SK-N-SH (cell line): ENCODE measurements at regions not wholly inside any gene's neighbourhood (a gene's known extent, or its start where the extent isn't known, plus 50 kb on each side); places are given as distances from the start of the nearest gene placed in this dataset.

Experiments
- CTCF ChIA-PET: fragments of 300-600, 350-600 bp; formaldehyde crosslinking; extraction: SDS; loops from one replicate; lab custom pipeline; 2021; lab: Yijun Ruan, JAX
- POLR2A ChIA-PET: fragments of 350-600 bp; sonication (Branson Sonifier 250); formaldehyde crosslinking; extraction: SDS; loops from one replicate; lab custom pipeline; 2020; ENCODE audit warnings: antibody characterized with exemption, inconsistent platforms; lab: Yijun Ruan, JAX
- DNase-seq: peaks from one replicate; pipeline ENCODE4 v3.0.0; 2012
- H2AFZ ChIP-seq: fragments of 200-600 bp; sonication (generic); 2 replicates; pipeline ENCODE4 v1.8.1; 2016; ENCODE audit warnings: antibody characterized with exemption, mild to moderate bottlenecking, low read depth
- H3F3A ChIP-seq: fragments of 200-600 bp; sonication (generic); replicated peaks from 2 replicates; pipeline ENCODE3; 2016; ENCODE audit warnings: antibody characterized with exemption, mild to moderate bottlenecking; ENCODE audit not compliant: insufficient read depth
- H3K27ac ChIP-seq, 2 experiments: fragments of 200-500 bp in 1 of 2; fragments of 200-600 bp in 1 of 2; sonication (Bioruptor generic) in 1 of 2; sonication (generic), shearing (Covaris generic) in 1 of 2; 2 replicates each; pipeline versions ENCODE4 v1.5.1 to v1.6.1; 2014 to 2016; ENCODE audit warnings: low read depth in 2 of 2, inconsistent platforms in 1 of 2, low read length in 1 of 2, mild to moderate bottlenecking in 1 of 2, mixed read lengths in 1 of 2
- H3K27me3 ChIP-seq: fragments of 200-600 bp; sonication (generic), shearing (Covaris generic); 2 replicates; pipeline ENCODE4 v1.6.1; 2016; ENCODE audit warnings: mixed run types; ENCODE audit not compliant: insufficient read depth
- H3K36me3 ChIP-seq, 2 experiments: fragments of 200-500 bp in 1 of 2; fragments of 200-600 bp in 1 of 2; sonication (Bioruptor generic) in 1 of 2; sonication (generic) in 1 of 2; replicated peaks in 1 of 2; 2 replicates each; pipeline versions ENCODE3 to v1.5.1; 2014 to 2016; ENCODE audit warnings: low read length in 1 of 2, mild to moderate bottlenecking in 1 of 2; ENCODE audit not compliant: insufficient read depth in 2 of 2, control insufficient read depth in 1 of 2
- H3K4me1 ChIP-seq, 2 experiments: fragments of 200-500 bp in 1 of 2; fragments of 200-600 bp in 1 of 2; sonication (Bioruptor generic) in 1 of 2; sonication (generic), shearing (Covaris generic) in 1 of 2; 2 replicates each; pipeline versions ENCODE4 v1.5.1 to v1.6.1; 2014 to 2016; ENCODE audit warnings: low read depth in 1 of 2, low read length in 1 of 2, mixed run types in 1 of 2; ENCODE audit not compliant: insufficient read depth in 2 of 2, control insufficient read depth in 1 of 2
- H3K4me2 ChIP-seq: fragments of 200-600 bp; sonication (generic), shearing (Covaris generic); 2 replicates; pipeline ENCODE4 v1.6.1; 2017; ENCODE audit warnings: mixed run types
- H3K4me3 ChIP-seq, 2 experiments: fragments of 200-500 bp in 1 of 2; fragments of 200-600 bp in 1 of 2; sonication (Bioruptor generic) in 1 of 2; sonication (generic), shearing (Covaris generic) in 1 of 2; 2 replicates each; pipeline versions ENCODE4 v1.5.1 to v1.8.1; 2014 to 2016; ENCODE audit warnings: low read depth in 2 of 2, inconsistent platforms in 1 of 2, low read length in 1 of 2, mild to moderate bottlenecking in 1 of 2, mixed read lengths in 1 of 2, moderate library complexity in 1 of 2
- H3K79me2 ChIP-seq: fragments of 200-600 bp; sonication (generic); 2 replicates; pipeline ENCODE4 v1.8.1; 2017; ENCODE audit warnings: mild to moderate bottlenecking; ENCODE audit not compliant: insufficient read depth
- H3K9ac ChIP-seq: fragments of 200-600 bp; sonication (generic); 2 replicates; pipeline ENCODE4 v1.6.1; 2017; ENCODE audit warnings: mixed run types
- H3K9me2 ChIP-seq: fragments of 200-600 bp; sonication (generic); 2 replicates; pipeline ENCODE4 v1.6.1; 2017; ENCODE audit warnings: mixed run types
- H3K9me3 ChIP-seq: fragments of 200-600 bp; sonication (generic); 2 replicates; pipeline ENCODE4 v1.6.1; 2017; ENCODE audit warnings: mixed run types, mild to moderate bottlenecking, moderate library complexity
- H4K20me1 ChIP-seq: fragments of 200-600 bp; sonication (generic); 2 replicates; pipeline ENCODE4 v1.6.1; 2017; ENCODE audit warnings: mild to moderate bottlenecking, mixed run types; ENCODE audit not compliant: insufficient read depth
- CHD2 ChIP-seq: fragments of 150-350 bp; IDR thresholded peaks from 2 replicates; pipeline ENCODE4 v1.6.1; 2018; ENCODE audit warnings: low read length; ENCODE audit not compliant: partially characterized antibody
- GATA2 ChIP-seq: sonication (generic); formaldehyde crosslinking; IDR thresholded peaks from 2 replicates; pipeline ENCODE4 v1.5.0; 2020; ENCODE audit warnings: mild to moderate bottlenecking, missing genetic modification reagents
- PBX3 ChIP-seq: IDR thresholded peaks from 2 replicates; pipeline ENCODE4; 2012
- RAD21 ChIP-seq: IDR thresholded peaks from 2 replicates; pipeline ENCODE4 v1.6.1; 2012; ENCODE audit warnings: mild to moderate bottlenecking, low read length
- RFX5 ChIP-seq: IDR thresholded peaks from 2 replicates; pipeline ENCODE4 v1.6.1; 2012; ENCODE audit warnings: mild to moderate bottlenecking, improper control_type of control experiment, low read length
- SIN3A ChIP-seq: IDR thresholded peaks from 2 replicates; pipeline ENCODE4 v1.6.1; 2012; ENCODE audit warnings: low read depth, mild to moderate bottlenecking, low read length, moderate library complexity, borderline replicate concordance
- USF1 ChIP-seq: IDR thresholded peaks from 2 replicates; pipeline ENCODE4 v1.4.0; 2012; ENCODE audit warnings: low read depth, borderline replicate concordance
- ZBTB33 ChIP-seq: IDR thresholded peaks from 2 replicates; pipeline ENCODE4 v1.4.0; 2012; ENCODE audit warnings: low read depth, borderline replicate concordance
- WGBS: methylation state at CpG from one replicate; pipeline ENCODE4 v1.1.6; 2017; ENCODE audit warnings: low lambda C conversion rate; 5-methylcytosine and 5-hydroxymethylcytosine counted together

- no peak overlapping the region for H3K9ac ChIP-seq
- H3K79me2 ChIP-seq = no peaks in the 10 kb centered on the region
- H3K36me3 ChIP-seq = no peaks in the 10 kb centered on the region
- TF ChIP-seq GATA2 (no peak), RAD21 (no peak), RFX5 (no peak), CHD2 (no peak)
- no peak overlapping the region for H3K4me2 ChIP-seq
- no peaks in the 10 kb centered on the region for H4K20me1 ChIP-seq
- 13% methylated on average over 2 of the region's 2 CpGs for WGBS
- no peak for DNase-seq
- H3K27me3 ChIP-seq = no peaks in the 10 kb centered on the region
- no peak overlapping the region for H3K4me3 ChIP-seq
- peaks cover 0 to 10% of the 10 kb centered on the region in 2 experiments; a peak in 1 of 4 replicates for H3K4me1 ChIP-seq
- H3F3A ChIP-seq = no peaks in the 10 kb centered on the region
- POLR2A ChIA-PET = no interaction called here
- CTCF ChIA-PET = interaction anchor here (0.9 kb wide), 1 partner anchor 40 kb away, joined by 3 read pairs; no protein-coding TSS in a partner anchor
- H2AFZ ChIP-seq = no peak overlapping the region
- no peak overlapping the region for H3K27ac ChIP-seq
- H3K9me3 ChIP-seq = no peaks in the 10 kb centered on the region
- H3K9me2 ChIP-seq = no peaks in the 10 kb centered on the region
Measured at GRCh38 chr2:22996911-22997310, 388.1 kb upstream of the KLHL29 start.

GRCh38 chr2:22998359-22998758 is 386.6 kb upstream of the KLHL29 start:
- no peaks in the 10 kb centered on the region for H3K27me3 ChIP-seq
- no peak overlapping the region for H3K9ac ChIP-seq
- no peaks in the 10 kb centered on the region for H3K79me2 ChIP-seq
- H3K9me2 ChIP-seq = no peaks in the 10 kb centered on the region
- no peak overlapping the region for H3K4me3 ChIP-seq
- no peaks in the 10 kb centered on the region for H3K36me3 ChIP-seq
- H3F3A ChIP-seq = no peaks in the 10 kb centered on the region
- no peak for DNase-seq
- 41% methylated on average over 3 of the region's 3 CpGs for WGBS
- no peak overlapping the region for H2AFZ ChIP-seq
- no peaks in the 10 kb centered on the region for H3K9me3 ChIP-seq
- ChIA-PET POLR2A (no interaction called here), CTCF (no interaction called here)
- no peak overlapping the region for H3K4me2 ChIP-seq
- no peak overlapping the region for H3K27ac ChIP-seq
- no peaks in the 10 kb centered on the region for H4K20me1 ChIP-seq
- peaks cover 0 to 10% of the 10 kb centered on the region in 2 experiments; a peak in 1 of 4 replicates for H3K4me1 ChIP-seq
- TF ChIP-seq ZBTB33 = no peak
- TF ChIP-seq, all 33 proteins: peak for 0

- no peak for DNase-seq
- CTCF ChIA-PET = no interaction called here
Measured at GRCh38 chr2:22999951-23000350, 385.0 kb upstream of the KLHL29 start.

More at GRCh38 chr2:22999951-23000350, 385.0 kb upstream of the KLHL29 start:
- H3K4me2 ChIP-seq = no peak overlapping the region
- 21% methylated on average over 4 of the region's 4 CpGs for WGBS
- POLR2A ChIA-PET = no interaction called here
- TF ChIP-seq PBX3 = no peak
- no peak for TF ChIP-seq USF1
- TF ChIP-seq SIN3A = no peak
- peaks cover 0 to 9% of the 10 kb centered on the region in 2 experiments; a peak in 1 of 4 replicates for H3K4me1 ChIP-seq
- H3K9me2 ChIP-seq = no peaks in the 10 kb centered on the region
- no peaks in the 10 kb centered on the region for H3K79me2 ChIP-seq
- H4K20me1 ChIP-seq = no peaks in the 10 kb centered on the region
- no peak overlapping the region for H3K4me3 ChIP-seq
- no peaks in the 10 kb centered on the region for H3K27me3 ChIP-seq
- H3K9me3 ChIP-seq = no peaks in the 10 kb centered on the region
- no peak overlapping the region for H2AFZ ChIP-seq
- H3F3A ChIP-seq = no peaks in the 10 kb centered on the region
- H3K36me3 ChIP-seq = no peaks in the 10 kb centered on the region
- H3K27ac ChIP-seq = no peak overlapping the region
- H3K9ac ChIP-seq = no peak overlapping the region
